Neural progenitor cell (in vitro differentiated cells): ENCODE measurements at regions not wholly inside any gene's neighbourhood (a gene's known extent, or its start where the extent isn't known, plus 50 kb on each side); places are given as distances from the start of the nearest gene placed in this dataset.

Source experiments
- DNase-seq: peaks from one replicate; pipeline ENCODE4 v3.0.0-alpha.2; 2016; ENCODE audit warnings: low spot score
- H2AFZ ChIP-seq: fragments of 200-600 bp; sonication (generic); replicated peaks from 2 replicates; pipeline ENCODE4 v1.6.1; 2016; ENCODE audit warnings: antibody characterized with exemption
- H3F3A ChIP-seq: fragments of 200-600 bp; sonication (generic); 2 replicates; pipeline ENCODE4 v1.6.1; 2016; ENCODE audit warnings: antibody characterized with exemption, low read depth
- H3K27ac ChIP-seq: fragments of 200-600 bp; sonication (generic); 2 replicates; pipeline ENCODE4 v1.5.1; 2016; ENCODE audit warnings: mild to moderate bottlenecking
- H3K27me3 ChIP-seq: fragments of 200-600 bp; sonication (generic); 2 replicates; pipeline ENCODE4 v1.6.1; 2016; ENCODE audit warnings: mild to moderate bottlenecking, moderate library complexity
- H3K36me3 ChIP-seq: fragments of 200-600 bp; sonication (generic); 2 replicates; pipeline ENCODE4 v1.5.1; 2016
- H3K4me1 ChIP-seq: fragments of 200-600 bp; sonication (generic); 2 replicates; pipeline ENCODE4 v1.6.1; 2016; ENCODE audit warnings: mixed run types
- H3K4me2 ChIP-seq: fragments of 200-600 bp; sonication (generic); 2 replicates; pipeline ENCODE4 v1.6.1; 2016
- H3K4me3 ChIP-seq: fragments of 200-600 bp; sonication (generic); 2 replicates; pipeline ENCODE4 v1.5.1; 2016
- H3K79me2 ChIP-seq: fragments of 200-600 bp; sonication (generic); 2 replicates; pipeline ENCODE4 v1.6.1; 2016; ENCODE audit warnings: low read depth
- H3K9ac ChIP-seq: fragments of 200-600 bp; sonication (generic); 2 replicates; pipeline ENCODE4 v1.6.1; 2016
- H3K9me3 ChIP-seq: fragments of 200-600 bp; sonication (generic); 2 replicates; pipeline ENCODE4 v1.5.1; 2016; ENCODE audit warnings: low read depth
- H4K20me1 ChIP-seq: fragments of 200-600 bp; sonication (generic); 2 replicates; pipeline ENCODE4 v1.6.1; 2016; ENCODE audit warnings: low read depth
- H3K27ac Mint-ChIP-seq: 3 replicates; pipeline ENCODE4 v1.8.0; 2021; ENCODE audit warnings: mixed read lengths
- H3K27me3 Mint-ChIP-seq: 2 replicates; pipeline ENCODE4 v1.8.0; 2022; ENCODE audit warnings: low read depth, mild to moderate bottlenecking, inconsistent platforms, moderate library complexity, mixed read lengths; ENCODE audit not compliant: insufficient read depth
- H3K36me3 Mint-ChIP-seq: 3 replicates; pipeline ENCODE4 v1.8.0; 2021; ENCODE audit warnings: mixed read lengths
- H3K4me1 Mint-ChIP-seq: 3 replicates; pipeline ENCODE4 v1.8.0; 2021; ENCODE audit warnings: mixed read lengths
- H3K4me3 Mint-ChIP-seq: 3 replicates; pipeline ENCODE4 v1.8.0; 2021; ENCODE audit warnings: mild to moderate bottlenecking, moderate library complexity, mixed read lengths
- H3K9me3 Mint-ChIP-seq: 3 replicates; pipeline ENCODE4 v1.8.0; 2020; ENCODE audit warnings: mixed read lengths
- EZH2 ChIP-seq: fragments of 200-600 bp; sonication (generic); IDR thresholded peaks from 2 replicates; pipeline ENCODE4 v1.6.1; 2017; ENCODE audit warnings: antibody characterized with exemption, mild to moderate bottlenecking, moderate library complexity
- EZH2phosphoT487 ChIP-seq: fragments of 200-600 bp; sonication (generic); IDR thresholded peaks from 2 replicates; pipeline ENCODE4 v1.6.1; 2017; ENCODE audit warnings: antibody characterized with exemption
- TF ChIP-seq, protein P1 (sequence below): fragments of 200-600 bp; sonication (generic); IDR thresholded peaks from 2 replicates; pipeline ENCODE4 v1.5.1; 2017; ENCODE audit warnings: antibody characterized with exemption, mild to moderate bottlenecking

DNA sequence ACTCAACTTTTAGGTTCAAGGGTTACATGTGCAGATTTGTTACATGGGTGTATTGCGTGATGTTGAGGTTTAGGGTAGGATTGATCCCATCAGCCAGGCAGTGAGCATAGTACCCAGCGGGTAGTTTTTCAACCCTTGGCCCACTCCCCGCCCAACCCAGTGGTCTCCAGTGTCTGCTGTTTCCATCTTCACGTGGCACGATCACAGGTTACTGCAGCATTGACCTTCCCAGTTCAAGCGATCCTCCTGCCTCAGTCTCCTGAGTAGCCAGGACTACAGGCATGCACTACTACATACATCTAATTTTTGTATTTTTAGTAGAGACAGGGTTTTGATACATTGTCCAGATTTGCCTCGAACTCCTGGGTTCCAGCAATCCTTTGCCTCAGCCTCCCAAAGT lies 905.7 kb upstream of the ZNF722 start:
- no peak overlapping the region for H3K4me3 Mint-ChIP-seq
- H3K4me1 ChIP-seq, result no peaks in the 10 kb centered on the region
- peaks cover 2% of the 10 kb centered on the region for H3K27me3 Mint-ChIP-seq
- H3K27ac Mint-ChIP-seq, result no peak overlapping the region
- DNase-seq, result no peak
- H3K9me3 ChIP-seq, result peaks cover 53% of the 10 kb centered on the region
- no peaks in the 10 kb centered on the region for H4K20me1 ChIP-seq
- no peak overlapping the region for H2AFZ ChIP-seq
- H3K9me3 Mint-ChIP-seq, result peaks cover 70% of the 10 kb centered on the region
- H3F3A ChIP-seq, result no peaks in the 10 kb centered on the region
- no peaks in the 10 kb centered on the region for H3K27me3 ChIP-seq
- no peaks in the 10 kb centered on the region for H3K4me1 Mint-ChIP-seq
- TF ChIP-seq, protein P1, sequence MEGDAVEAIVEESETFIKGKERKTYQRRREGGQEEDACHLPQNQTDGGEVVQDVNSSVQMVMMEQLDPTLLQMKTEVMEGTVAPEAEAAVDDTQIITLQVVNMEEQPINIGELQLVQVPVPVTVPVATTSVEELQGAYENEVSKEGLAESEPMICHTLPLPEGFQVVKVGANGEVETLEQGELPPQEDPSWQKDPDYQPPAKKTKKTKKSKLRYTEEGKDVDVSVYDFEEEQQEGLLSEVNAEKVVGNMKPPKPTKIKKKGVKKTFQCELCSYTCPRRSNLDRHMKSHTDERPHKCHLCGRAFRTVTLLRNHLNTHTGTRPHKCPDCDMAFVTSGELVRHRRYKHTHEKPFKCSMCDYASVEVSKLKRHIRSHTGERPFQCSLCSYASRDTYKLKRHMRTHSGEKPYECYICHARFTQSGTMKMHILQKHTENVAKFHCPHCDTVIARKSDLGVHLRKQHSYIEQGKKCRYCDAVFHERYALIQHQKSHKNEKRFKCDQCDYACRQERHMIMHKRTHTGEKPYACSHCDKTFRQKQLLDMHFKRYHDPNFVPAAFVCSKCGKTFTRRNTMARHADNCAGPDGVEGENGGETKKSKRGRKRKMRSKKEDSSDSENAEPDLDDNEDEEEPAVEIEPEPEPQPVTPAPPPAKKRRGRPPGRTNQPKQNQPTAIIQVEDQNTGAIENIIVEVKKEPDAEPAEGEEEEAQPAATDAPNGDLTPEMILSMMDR, result no peak
- no peak for TF ChIP-seq EZH2
- no peak for TF ChIP-seq EZH2phosphoT487
- H3K9ac ChIP-seq, result no peak overlapping the region
- no peak overlapping the region for H3K27ac ChIP-seq
- H3K4me2 ChIP-seq, result no peak overlapping the region
- H3K79me2 ChIP-seq, result no peaks in the 10 kb centered on the region
- no peak overlapping the region for H3K4me3 ChIP-seq
- peaks cover 9% of the 10 kb centered on the region for H3K36me3 ChIP-seq
- no peaks in the 10 kb centered on the region for H3K36me3 Mint-ChIP-seq

DNA sequence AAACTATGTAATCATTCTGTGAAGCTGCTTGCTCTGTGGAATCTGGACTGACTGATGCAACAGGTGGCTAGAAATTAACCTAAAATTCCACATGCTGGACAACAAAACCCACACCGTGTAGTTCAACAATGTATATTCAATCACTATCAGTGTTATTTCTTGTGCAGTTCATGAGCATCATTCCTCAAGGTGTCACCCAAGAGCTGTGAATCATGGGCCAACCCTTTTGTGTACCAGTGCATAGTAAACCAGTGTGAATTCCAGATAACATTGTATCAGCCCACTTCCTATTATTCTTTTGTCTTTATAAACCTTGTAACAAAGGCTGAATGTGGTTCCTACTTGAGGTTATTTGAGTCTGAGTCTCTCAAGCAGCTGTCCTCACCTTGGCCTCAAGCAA lies 905.2 kb upstream of the ZNF722 start:
- H3K36me3 ChIP-seq, result peaks cover 9% of the 10 kb centered on the region

DNA sequence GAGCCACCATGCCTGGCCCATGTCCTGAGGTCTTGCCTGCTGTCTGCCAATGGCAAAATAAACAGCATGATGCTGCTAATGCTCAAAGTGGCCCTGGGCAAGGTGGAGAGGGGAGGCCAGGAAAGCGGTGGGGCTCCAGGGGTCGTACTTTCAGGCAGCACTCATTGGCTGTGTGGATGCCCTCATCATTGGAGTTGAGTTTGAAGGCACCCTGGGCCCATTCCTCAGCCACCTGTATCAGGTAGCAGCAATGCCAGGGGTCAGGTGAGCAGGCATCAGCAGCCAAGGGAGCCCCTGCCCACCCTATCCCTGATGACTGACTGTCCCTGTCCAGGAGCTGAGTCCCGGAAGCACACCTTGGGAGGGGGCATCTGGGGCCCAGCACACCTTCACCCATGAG lies 902.5 kb upstream of the ZNF722 start:
- Histone ChIP-seq H3K9ac (no peak overlapping the region), H3K27me3 (no peaks in the 10 kb centered on the region), H3K79me2 (no peaks in the 10 kb centered on the region), H3K36me3 (no peaks in the 10 kb centered on the region), H2AFZ (no peak overlapping the region), H3K4me1 (no peaks in the 10 kb centered on the region), H4K20me1 (no peaks in the 10 kb centered on the region), H3K9me3 (peaks cover 41% of the 10 kb centered on the region), H3K4me2 (no peak overlapping the region), H3F3A (no peaks in the 10 kb centered on the region), H3K4me3 (no peak overlapping the region), H3K27ac (no peak overlapping the region)
- Mint-ChIP-seq H3K9me3 (peaks cover 73% of the 10 kb centered on the region), H3K4me3 (no peak overlapping the region), H3K36me3 (no peaks in the 10 kb centered on the region), H3K27ac (no peak overlapping the region), H3K4me1 (no peaks in the 10 kb centered on the region), H3K27me3 (peaks cover 4% of the 10 kb centered on the region)
- TF ChIP-seq EZH2phosphoT487 (no peak), EZH2 (no peak)
- TF ChIP-seq, protein P1, result no peak
- DNase-seq, result no peak

More for the DNA sequence above, 905.2 kb upstream of the ZNF722 start:
- Histone ChIP-seq H3K4me1 (no peaks in the 10 kb centered on the region), H3K27me3 (no peaks in the 10 kb centered on the region), H3K4me2 (no peak overlapping the region), H3K4me3 (no peak overlapping the region), H3K9me3 (peaks cover 51% of the 10 kb centered on the region), H3F3A (no peaks in the 10 kb centered on the region), H3K27ac (no peak overlapping the region), H2AFZ (no peak overlapping the region), H3K79me2 (no peaks in the 10 kb centered on the region), H3K9ac (no peak overlapping the region), H4K20me1 (no peaks in the 10 kb centered on the region)
- peaks cover 69% of the 10 kb centered on the region for H3K9me3 Mint-ChIP-seq
- no peak overlapping the region for H3K4me3 Mint-ChIP-seq
- no peaks in the 10 kb centered on the region for H3K4me1 Mint-ChIP-seq
- peaks cover 2% of the 10 kb centered on the region for H3K27me3 Mint-ChIP-seq
- no peak overlapping the region for H3K27ac Mint-ChIP-seq
- no peak for TF ChIP-seq EZH2
- TF ChIP-seq, protein P1, result no peak
- no peak for TF ChIP-seq EZH2phosphoT487
- H3K36me3 Mint-ChIP-seq, result no peaks in the 10 kb centered on the region
- no peak for DNase-seq
